ENCODE measurements at regions not wholly inside any gene's neighbourhood (a gene's known extent, or its start where the extent isn't known, plus 50 kb on each side); places are given as distances from the start of the nearest gene placed in this dataset.

GRCh38 chr1:57678138-57678537, 254.3 kb upstream of the DAB1 start:
- intact Hi-C loops (cut with micrococcal nuclease) = no loop called here
- DNase-seq (ENCODE audit: low read depth, low spot score) (no peak), ATAC-seq (no peak)
- ChIA-PET CTCF (no interaction called here), POLR2A (no interaction called here), RAD21 (ENCODE audit: low non-redundant PET in 1 of 2, low total read pairs in 2 of 2, uncharacterized antibody in 2 of 2, unreplicated experiment in 2 of 2) (no interaction called here)
- Histone ChIP-seq H3K79me2 (ENCODE audit: insufficient read depth, low read length) (no peaks in the 10 kb centered on the region), H3K4me1 (ENCODE audit: control insufficient read depth in 1 of 2, insufficient read depth in 2 of 2, low read length in 2 of 2) (no peaks in the 10 kb centered on the region), H3K9me2 (ENCODE audit: insufficient read depth) (no peaks in the 10 kb centered on the region), H3K4me3 (replicated peaks in 1 of 2; ENCODE audit: low read depth in 1 of 2, low read length in 2 of 2) (no peak overlapping the region), H2AFZ (ENCODE audit: low read depth, low read length, poor library complexity, severe bottlenecking) (no peak overlapping the region), H3K27me3 (ENCODE audit: insufficient read depth, low read length) (no peaks in the 10 kb centered on the region), H3K4me2 (ENCODE audit: low read length) (no peak overlapping the region), H3K9me3 (ENCODE audit: control insufficient read depth in 1 of 2, insufficient read depth in 1 of 2, low read depth in 1 of 2, low read length in 2 of 2) (no peaks in the 10 kb centered on the region; a peak in 1 of 4 replicates), H3K36me3 (ENCODE audit: control insufficient read depth in 1 of 2, insufficient read depth in 2 of 2, low read length in 2 of 2) (no peaks in the 10 kb centered on the region), H3K9ac (ENCODE audit: low read length) (no peak overlapping the region), H3K27ac (ENCODE audit: low read depth, low read length) (no peak overlapping the region), H4K20me1 (ENCODE audit: insufficient read depth) (no peaks in the 10 kb centered on the region)
- no peak for TF ChIP-seq POLR2AphosphoS5 (IDR thresholded peaks at IDR 0.05; ENCODE audit: low read depth, low read length)
- no peak for TF ChIP-seq TCF7L2 (IDR thresholded peaks at IDR 0.05; ENCODE audit: borderline replicate concordance, extremely low read depth, insufficient read depth, insufficient read length)
- TF ChIP-seq EGR1 (IDR thresholded peaks at IDR 0.05; ENCODE audit: low read depth) = no peak
- no peak for TF ChIP-seq YY1 (IDR thresholded peaks at IDR 0.05; ENCODE audit: extremely low read depth, insufficient replicate concordance, low read depth, low read length)
- no peak for TF ChIP-seq CBX3 (IDR thresholded peaks at IDR 0.05; ENCODE audit: low read depth)
- no peak for TF ChIP-seq CTCF (IDR thresholded peaks at IDR 0.05 in 2 of 3, conservative IDR thresholded peaks at IDR 0.05 in 1 of 3; ENCODE audit: borderline replicate concordance in 1 of 3, insufficient read depth in 1 of 3, low read depth in 2 of 3, low read length in 2 of 3)
- BruUV-seq (replicated peaks) = no TSS peak

- no peak overlapping the region for H2AFZ ChIP-seq (ENCODE audit: low read depth, low read length, poor library complexity, severe bottlenecking)
- ATAC-seq (no peak), DNase-seq (ENCODE audit: low read depth, low spot score) (no peak)
- no TSS peak for BruUV-seq (replicated peaks)
- RAD21 ChIA-PET (ENCODE audit: low non-redundant PET in 1 of 2, low total read pairs in 2 of 2, uncharacterized antibody in 2 of 2, unreplicated experiment in 2 of 2) = no interaction called here
- no peaks in the 10 kb centered on the region for H3K36me3 ChIP-seq (ENCODE audit: control insufficient read depth in 1 of 2, insufficient read depth in 2 of 2, low read length in 2 of 2)
- no peaks in the 10 kb centered on the region for H3K27me3 ChIP-seq (ENCODE audit: insufficient read depth, low read length)
- intact Hi-C loops (cut with micrococcal nuclease) = no loop called here
- POLR2A ChIA-PET = no interaction called here
- H3K4me1 ChIP-seq (ENCODE audit: control insufficient read depth in 1 of 2, insufficient read depth in 2 of 2, low read length in 2 of 2) = no peaks in the 10 kb centered on the region
- no peak overlapping the region for H3K4me2 ChIP-seq (ENCODE audit: low read length)
- H3K27ac ChIP-seq (ENCODE audit: low read depth, low read length) = no peak overlapping the region
- no peaks in the 10 kb centered on the region for H3K79me2 ChIP-seq (ENCODE audit: insufficient read depth, low read length)
- no peaks in the 10 kb centered on the region for H3K9me3 ChIP-seq (ENCODE audit: control insufficient read depth in 1 of 2, insufficient read depth in 1 of 2, low read depth in 1 of 2, low read length in 2 of 2)
- H3K9me2 ChIP-seq (ENCODE audit: insufficient read depth) = no peaks in the 10 kb centered on the region
- H4K20me1 ChIP-seq (ENCODE audit: insufficient read depth) = no peaks in the 10 kb centered on the region
- no peak overlapping the region for H3K4me3 ChIP-seq (replicated peaks in 1 of 2; ENCODE audit: low read depth in 1 of 2, low read length in 2 of 2)
- CTCF ChIA-PET = no interaction called here
- no peak overlapping the region for H3K9ac ChIP-seq (ENCODE audit: low read length)
- TF ChIP-seq JUND (IDR thresholded peaks at IDR 0.05) (no peak), ATF3 (IDR thresholded peaks at IDR 0.05) (no peak), CBX3 (IDR thresholded peaks at IDR 0.05; ENCODE audit: low read depth) (no peak), MAX (IDR thresholded peaks at IDR 0.05) (no peak), EZH2 (IDR thresholded peaks at IDR 0.05) (no peak), ZBTB33 (IDR thresholded peaks at IDR 0.05; ENCODE audit: extremely low read depth, insufficient replicate concordance, low read length) (no peak), POLR2A (IDR thresholded peaks at IDR 0.05; ENCODE audit: borderline replicate concordance, extremely low read depth, insufficient read depth, insufficient read length) (no peak), CTCF (IDR thresholded peaks at IDR 0.05 in 2 of 3, conservative IDR thresholded peaks at IDR 0.05 in 1 of 3; ENCODE audit: borderline replicate concordance in 1 of 3, insufficient read depth in 1 of 3, low read depth in 2 of 3, low read length in 2 of 3) (no peak), EZH2phosphoT487 (IDR thresholded peaks at IDR 0.05; ENCODE audit: borderline replicate concordance) (no peak), ELF1 (IDR thresholded peaks at IDR 0.05; ENCODE audit: borderline replicate concordance, low read depth) (no peak)
These were observed 251.9 kb upstream of the DAB1 start for GRCh38 chr1:57675776-57676175.
